Adrenal gland (tissue), 9 donors: ENCODE measurements at regions not wholly inside any gene's neighbourhood (a gene's known extent, or its start where the extent isn't known, plus 50 kb on each side); places are given as distances from the start of the nearest gene placed in this dataset.
A peak's percentile ranks its signal among the peaks of the same experiment; 100 is the strongest.

Experiments used
- DNase-seq, 7 donors: peaks; one replicate each; pipeline ENCODE4 v3.0.0-alpha.2; 2019 to 2020
- H3K27ac ChIP-seq, 5 donors: fragments of 200-600 bp; sonication (generic) in 4 of 5; 1 replicate in 3 of 5; 2 replicates in 2 of 5; pipeline versions ENCODE4 v1.5.1 to v1.8.0; 2016 to 2020; ENCODE audit warnings: mild to moderate bottlenecking in 1 of 5
- H3K27me3 ChIP-seq: fragments of 200-600 bp; 2 replicates; pipeline ENCODE4 v1.8.0; 2021
- H3K36me3 ChIP-seq, 2 donors: fragments of 200-600 bp; replicated peaks in 1 of 2; 1 replicate in 1 of 2; 2 replicates in 1 of 2; pipeline versions ENCODE4 v1.5.1 to v1.8.0; 2018 to 2022
- H3K4me1 ChIP-seq, 2 donors: fragments of 200-600 bp; replicated peaks in 1 of 2; 1 replicate in 1 of 2; 2 replicates in 1 of 2; pipeline versions ENCODE4 v1.5.1 to v1.8.0; 2018 to 2021
- H3K4me3 ChIP-seq, 4 donors: fragments of 200-600 bp; sonication (generic) in 3 of 4; one replicate each; pipeline ENCODE4 v1.5.1; 2016 to 2018
- H3K9me3 ChIP-seq, 3 donors: fragments of 200-600 bp; sonication (generic) in 1 of 3; replicated peaks in 1 of 3; 1 replicate in 2 of 3; 2 replicates in 1 of 3; pipeline versions ENCODE4 v1.5.1 to v1.8.0; 2016 to 2021
- CTCF ChIP-seq, 6 experiments: fragments of 450-650 bp in 4 of 6; fragments of 200-600 bp in 2 of 6; sonication (generic) in 1 of 6; IDR thresholded peaks; 1 replicate in 5 of 6; 2 replicates in 1 of 6; pipeline versions ENCODE4 v1.5.1 to v1.8.0; 2016 to 2021; ENCODE audit warnings: antibody characterized with exemption in 6 of 6, mild to moderate bottlenecking in 2 of 6, moderate library complexity in 1 of 6
- POLR2A ChIP-seq, 2 donors: fragments of 450-650 bp; IDR thresholded peaks; one replicate each; pipeline ENCODE4 v1.6.1; 2017; ENCODE audit warnings: antibody characterized with exemption in 2 of 2, mild to moderate bottlenecking in 2 of 2, moderate library complexity in 1 of 2
- WGBS, 4 donors: extraction: QIAGEN DNeasy Blood & Tissue Kit in 2 of 4; methylation state at CpG; one replicate each; pipeline versions ENCODE4 v1.1.5 to v1.1.7; 2013 to 2017; 5-methylcytosine and 5-hydroxymethylcytosine counted together
- intact Hi-C, 2 donors: fragments of 100-400 bp; cut with DNase I; formaldehyde crosslinking; loops; one replicate each; pipeline versions ENCODE4 v1.14.1 to v1.15.0; 2022 to 2023
- donor health status: healthy with polysubstance abuse.
- donor health status: Bipolar disorder and iron deficiency.
- donor health status: DM: yes; HTN: yes; CAD: no.
- donor health status: DM: no; HTN: no; CAD: no.
- donor health status: DM: no; HTN: no; CAD: no.

- Histone ChIP-seq H3K9me3 (no peaks in the 10 kb centered on the region), H3K27ac (no peak overlapping the region), H3K4me3 (no peak overlapping the region), H3K4me1 (peaks cover 0 to 16% of the 10 kb centered on the region in 2 donors), H3K36me3 (no peaks in the 10 kb centered on the region), H3K27me3 (no peaks in the 10 kb centered on the region)
- intact Hi-C loops = no loop called here
- TF ChIP-seq POLR2A (IDR thresholded peaks at IDR 0.05) = no peak
- no peak for TF ChIP-seq CTCF (IDR thresholded peaks at IDR 0.05)
- no peak for DNase-seq
- 72 to 86% (median 73%) methylated on average over 4 of the region's 4 CpGs for WGBS, 4 donors
Observed at GRCh38 chr3:64743887-64744243, 56.1 kb upstream of the ADAMTS9 start.

- Histone ChIP-seq H3K4me3 (no peak overlapping the region), H3K27me3 (no peaks in the 10 kb centered on the region), H3K4me1 (peaks cover 0 to 16% of the 10 kb centered on the region in 2 donors), H3K36me3 (no peaks in the 10 kb centered on the region), H3K27ac (no peak overlapping the region), H3K9me3 (no peaks in the 10 kb centered on the region)
- 78 to 84% (median 81%) methylated on average over 5 of the region's 5 CpGs for WGBS, 4 donors
- TF ChIP-seq POLR2A (IDR thresholded peaks at IDR 0.05) = no peak
- TF ChIP-seq CTCF (IDR thresholded peaks at IDR 0.05) = no peak
- intact Hi-C loops = no loop called here
- DNase-seq = no peak
Observed at GRCh38 chr3:64743156-64743886, 55.5 kb upstream of the ADAMTS9 start.

GRCh38 chr3:64741341-64741740, 53.5 kb upstream of the ADAMTS9 start:
- H3K4me1 ChIP-seq = peaks cover 0 to 8% of the 10 kb centered on the region in 2 donors
- WGBS, 4 donors = 47 to 78% (median 61%) methylated on average over 1 of the region's 1 CpG
- TF ChIP-seq POLR2A (IDR thresholded peaks at IDR 0.05) (no peak), CTCF (IDR thresholded peaks at IDR 0.05) (no peak)
- DNase-seq = peak in 3 of 7 donors; percentile 19 to 47 (median 30)
- no peaks in the 10 kb centered on the region for H3K27me3 ChIP-seq
- no peaks in the 10 kb centered on the region for H3K9me3 ChIP-seq
- peak overlapping the region in 1 of 5 donors; percentile 10 for H3K27ac ChIP-seq
- H3K36me3 ChIP-seq = no peaks in the 10 kb centered on the region
- no peak overlapping the region for H3K4me3 ChIP-seq
- intact Hi-C loops = no loop called here

DNA sequence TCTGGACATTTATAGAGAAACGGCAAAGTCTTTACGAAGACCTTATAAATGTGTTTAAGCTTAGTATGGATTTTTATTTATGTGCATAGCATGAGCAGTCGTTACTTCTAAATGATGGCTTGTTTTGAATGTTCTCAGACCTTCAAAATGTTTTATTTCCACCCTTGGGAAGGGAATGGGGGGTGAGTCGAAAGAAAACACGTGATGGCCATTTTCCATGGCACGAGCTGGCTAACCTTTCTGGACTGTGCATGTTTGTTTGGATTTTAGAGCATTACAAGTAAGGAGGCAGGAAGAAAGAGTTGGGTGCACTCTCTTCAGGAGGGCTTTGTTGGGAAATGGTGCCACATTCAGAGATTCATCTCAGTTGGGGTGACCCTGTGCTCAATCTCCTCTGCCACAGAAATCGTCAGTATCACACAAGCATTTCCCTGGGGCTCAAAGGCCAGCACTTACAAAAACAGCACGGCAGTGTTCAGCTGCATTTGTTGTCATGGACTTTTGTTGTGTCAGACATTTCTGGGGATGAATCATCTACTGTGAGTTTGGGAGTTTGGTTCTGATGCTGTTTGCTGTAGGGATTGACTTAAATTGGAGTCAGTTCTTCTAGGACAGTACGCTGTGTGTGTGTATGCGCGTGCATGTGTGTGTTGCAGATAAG, 52.3 kb upstream of the ADAMTS9 start:
- Histone ChIP-seq H3K27ac (peak overlapping the region in 2 of 5 donors; percentile 57 to 78), H3K27me3 (no peaks in the 10 kb centered on the region), H3K36me3 (no peaks in the 10 kb centered on the region), H3K4me3 (no peak overlapping the region), H3K4me1 (peaks cover 0 to 8% of the 10 kb centered on the region in 2 donors), H3K9me3 (no peaks in the 10 kb centered on the region)
- 59 to 73% (median 66%) methylated on average over 11 of the region's 11 CpGs for WGBS, 4 donors
- intact Hi-C loops = no loop called here
- DNase-seq = peak in 6 of 7 donors; percentile 23 to 58 (median 35)
- no peak for TF ChIP-seq POLR2A (IDR thresholded peaks at IDR 0.05)
